Vagina (tissue), 2 donors: ENCODE measurements at regions not wholly inside any gene's neighbourhood (a gene's known extent, or its start where the extent isn't known, plus 50 kb on each side); places are given as distances from the start of the nearest gene placed in this dataset.

Experiments
- DNase-seq, 2 donors: peaks; one replicate each; pipeline ENCODE4 v3.0.0-alpha.2; 2017; ENCODE audit errors: extremely low spot score in 2 of 2
- H3K27ac ChIP-seq: fragments of 200-600 bp; sonication (generic); one replicate; pipeline ENCODE4 v1.5.1; 2019
- H3K27me3 ChIP-seq: fragments of 200-600 bp; sonication (generic); one replicate; pipeline ENCODE4 v1.5.1; 2019
- H3K36me3 ChIP-seq, 2 donors: fragments of 200-600 bp; sonication (generic); one replicate each; pipeline ENCODE4 v1.5.1; 2017 to 2019
- H3K4me1 ChIP-seq: fragments of 200-600 bp; sonication (generic); one replicate; pipeline ENCODE4 v1.5.1; 2019
- H3K4me3 ChIP-seq, 2 donors: fragments of 200-600 bp; sonication (generic); 1 replicate in 1 of 2; 2 replicates in 1 of 2; pipeline ENCODE4 v1.5.1; 2016 to 2019
- H3K9me3 ChIP-seq: fragments of 200-600 bp; sonication (generic); one replicate; pipeline ENCODE4 v1.5.1; 2019
- POLR2A ChIP-seq, 2 donors: fragments of 450-650 bp; IDR thresholded peaks; one replicate each; pipeline ENCODE4 v1.6.1; 2017; ENCODE audit warnings: antibody characterized with exemption in 2 of 2, mild to moderate bottlenecking in 2 of 2, moderate library complexity in 2 of 2
- POLR2AphosphoS5 ChIP-seq, 2 donors: sonication (generic); formaldehyde crosslinking; IDR thresholded peaks; one replicate each; pipeline ENCODE4 v1.9.0; 2017; ENCODE audit warnings: antibody characterized with exemption in 2 of 2, mild to moderate bottlenecking in 2 of 2, low read depth in 1 of 2; ENCODE audit not compliant: insufficient read depth in 1 of 2
- intact Hi-C: fragments of 100-400 bp; cut with DNase I; formaldehyde crosslinking; loops from one replicate; pipeline ENCODE4 v1.15.1; 2023
- TF ChIP-seq, protein P1 (sequence below), 3 experiments: fragments of 450-650 bp in 2 of 3; fragments of 200-600 bp in 1 of 3; sonication (generic) in 1 of 3; IDR thresholded peaks; one replicate each; pipeline ENCODE4 v1.5.1; 2017 to 2019; ENCODE audit warnings: antibody characterized with exemption in 3 of 3, mild to moderate bottlenecking in 2 of 3, moderate library complexity in 2 of 3

DNA sequence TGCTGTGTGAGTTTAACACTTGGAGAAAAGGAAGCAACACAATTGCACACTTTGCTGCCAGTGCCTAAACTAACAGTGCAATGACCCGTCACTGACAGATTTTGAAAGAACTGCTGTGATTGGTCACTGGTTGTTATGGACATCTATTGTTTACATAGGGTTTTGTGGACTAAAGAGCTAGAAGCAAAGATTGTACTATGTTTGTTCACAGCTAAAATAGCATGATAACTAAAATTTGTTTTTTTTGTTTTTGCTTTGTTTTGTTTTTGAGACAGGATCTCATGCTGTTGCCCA lies 112.4 kb upstream of the GOLGA8J start:
- intact Hi-C loops, result no loop called here

DNA sequence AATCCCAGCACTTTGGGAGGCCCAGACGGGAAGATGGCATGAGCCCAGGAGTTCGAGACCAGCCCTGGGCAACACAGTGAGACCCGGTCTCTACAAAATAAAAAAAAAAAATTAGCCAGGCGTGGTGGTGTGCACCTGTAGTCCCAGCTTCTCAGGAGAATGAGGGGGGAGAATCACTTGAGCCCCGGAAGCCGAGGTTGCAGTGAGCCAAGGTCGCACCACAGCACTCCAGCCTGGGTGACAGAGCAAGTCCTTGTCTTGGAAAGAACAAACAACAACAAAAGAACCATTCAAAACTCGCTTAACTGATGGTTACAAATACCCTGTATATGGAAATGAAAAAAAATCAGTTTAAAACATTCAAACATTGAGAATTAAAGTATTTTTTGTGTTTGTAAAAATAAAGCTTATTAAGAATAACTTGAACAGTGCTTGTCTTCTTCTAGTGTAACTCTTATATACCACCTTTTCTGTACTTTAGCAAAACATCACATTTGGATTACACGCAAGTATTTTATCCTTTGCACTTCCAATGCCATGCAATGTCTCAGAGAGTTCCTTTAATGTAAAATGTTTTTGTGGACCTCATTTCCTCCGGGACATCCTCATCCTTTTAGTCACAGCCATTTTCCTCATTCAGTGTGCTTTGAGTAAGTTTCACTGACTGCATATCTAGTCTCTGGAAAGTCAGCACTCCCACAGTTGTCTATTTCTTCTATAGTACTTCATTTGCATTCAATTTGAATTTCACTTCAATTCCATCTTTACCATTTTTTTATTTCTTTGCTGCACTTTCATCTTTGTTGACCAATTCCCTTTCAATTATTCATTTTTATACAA lies 113.0 kb upstream of the GOLGA8J start:
- intact Hi-C loops, result no loop called here
- DNase-seq, result no peak
- TF ChIP-seq, protein P1, sequence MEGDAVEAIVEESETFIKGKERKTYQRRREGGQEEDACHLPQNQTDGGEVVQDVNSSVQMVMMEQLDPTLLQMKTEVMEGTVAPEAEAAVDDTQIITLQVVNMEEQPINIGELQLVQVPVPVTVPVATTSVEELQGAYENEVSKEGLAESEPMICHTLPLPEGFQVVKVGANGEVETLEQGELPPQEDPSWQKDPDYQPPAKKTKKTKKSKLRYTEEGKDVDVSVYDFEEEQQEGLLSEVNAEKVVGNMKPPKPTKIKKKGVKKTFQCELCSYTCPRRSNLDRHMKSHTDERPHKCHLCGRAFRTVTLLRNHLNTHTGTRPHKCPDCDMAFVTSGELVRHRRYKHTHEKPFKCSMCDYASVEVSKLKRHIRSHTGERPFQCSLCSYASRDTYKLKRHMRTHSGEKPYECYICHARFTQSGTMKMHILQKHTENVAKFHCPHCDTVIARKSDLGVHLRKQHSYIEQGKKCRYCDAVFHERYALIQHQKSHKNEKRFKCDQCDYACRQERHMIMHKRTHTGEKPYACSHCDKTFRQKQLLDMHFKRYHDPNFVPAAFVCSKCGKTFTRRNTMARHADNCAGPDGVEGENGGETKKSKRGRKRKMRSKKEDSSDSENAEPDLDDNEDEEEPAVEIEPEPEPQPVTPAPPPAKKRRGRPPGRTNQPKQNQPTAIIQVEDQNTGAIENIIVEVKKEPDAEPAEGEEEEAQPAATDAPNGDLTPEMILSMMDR (IDR thresholded peaks at IDR 0.05), result no peak
- TF ChIP-seq POLR2AphosphoS5 (IDR thresholded peaks at IDR 0.05; ENCODE audit: insufficient read depth in 1 of 2, low read depth in 1 of 2) (no peak), POLR2A (IDR thresholded peaks at IDR 0.05) (no peak)
- Histone ChIP-seq H3K9me3 (no peaks in the 10 kb centered on the region), H3K36me3 (no peaks in the 10 kb centered on the region), H3K27me3 (no peaks in the 10 kb centered on the region), H3K4me3 (no peak overlapping the region), H3K4me1 (no peaks in the 10 kb centered on the region), H3K27ac (no peak overlapping the region)

More for the DNA sequence above, 112.4 kb upstream of the GOLGA8J start:
- no peaks in the 10 kb centered on the region for H3K36me3 ChIP-seq
- no peaks in the 10 kb centered on the region for H3K4me1 ChIP-seq
- no peak for DNase-seq
- no peaks in the 10 kb centered on the region for H3K9me3 ChIP-seq
- H3K27ac ChIP-seq, result no peak overlapping the region
- H3K4me3 ChIP-seq, result no peak overlapping the region
- TF ChIP-seq POLR2A (IDR thresholded peaks at IDR 0.05), result no peak
- TF ChIP-seq, protein P1 (IDR thresholded peaks at IDR 0.05), result no peak
- TF ChIP-seq POLR2AphosphoS5 (IDR thresholded peaks at IDR 0.05; ENCODE audit: insufficient read depth in 1 of 2, low read depth in 1 of 2), result no peak
- no peaks in the 10 kb centered on the region for H3K27me3 ChIP-seq

DNA sequence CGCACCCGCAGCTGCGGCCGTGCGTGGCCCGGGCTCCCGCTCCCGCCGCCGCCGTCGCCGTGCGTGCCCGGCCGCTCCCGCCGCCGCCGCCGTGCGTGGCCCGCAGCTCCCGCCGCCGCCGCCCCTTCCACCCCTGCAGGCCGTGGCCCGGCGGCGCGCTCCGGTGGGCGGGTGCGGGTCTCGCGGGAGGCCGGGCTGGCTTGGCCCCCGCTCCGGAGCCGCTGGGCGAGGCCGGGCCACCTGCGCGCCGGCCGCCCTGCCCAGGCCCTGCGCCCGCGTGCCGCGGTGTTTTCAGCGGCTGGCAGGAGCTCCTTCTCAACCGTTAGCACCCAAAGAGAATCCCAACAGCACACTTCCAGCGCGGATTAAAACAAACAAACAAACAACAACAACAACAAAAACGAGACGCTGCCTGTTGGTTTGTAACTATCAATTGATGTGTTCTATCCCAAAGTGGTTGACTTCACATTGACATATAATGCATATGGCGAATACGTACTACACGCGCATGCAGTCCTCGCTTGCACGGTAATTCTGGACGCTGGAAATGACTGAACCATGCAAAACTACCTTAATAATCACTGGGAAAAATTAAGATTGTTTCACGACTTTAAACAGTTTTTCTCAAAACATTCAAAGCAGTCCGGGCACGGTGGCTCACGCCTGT lies 113.7 kb upstream of the GOLGA8J start:
- H3K27ac ChIP-seq, result no peak overlapping the region
- TF ChIP-seq POLR2AphosphoS5 (IDR thresholded peaks at IDR 0.05; ENCODE audit: insufficient read depth in 1 of 2, low read depth in 1 of 2) (no peak), POLR2A (IDR thresholded peaks at IDR 0.05) (no peak)

DNA sequence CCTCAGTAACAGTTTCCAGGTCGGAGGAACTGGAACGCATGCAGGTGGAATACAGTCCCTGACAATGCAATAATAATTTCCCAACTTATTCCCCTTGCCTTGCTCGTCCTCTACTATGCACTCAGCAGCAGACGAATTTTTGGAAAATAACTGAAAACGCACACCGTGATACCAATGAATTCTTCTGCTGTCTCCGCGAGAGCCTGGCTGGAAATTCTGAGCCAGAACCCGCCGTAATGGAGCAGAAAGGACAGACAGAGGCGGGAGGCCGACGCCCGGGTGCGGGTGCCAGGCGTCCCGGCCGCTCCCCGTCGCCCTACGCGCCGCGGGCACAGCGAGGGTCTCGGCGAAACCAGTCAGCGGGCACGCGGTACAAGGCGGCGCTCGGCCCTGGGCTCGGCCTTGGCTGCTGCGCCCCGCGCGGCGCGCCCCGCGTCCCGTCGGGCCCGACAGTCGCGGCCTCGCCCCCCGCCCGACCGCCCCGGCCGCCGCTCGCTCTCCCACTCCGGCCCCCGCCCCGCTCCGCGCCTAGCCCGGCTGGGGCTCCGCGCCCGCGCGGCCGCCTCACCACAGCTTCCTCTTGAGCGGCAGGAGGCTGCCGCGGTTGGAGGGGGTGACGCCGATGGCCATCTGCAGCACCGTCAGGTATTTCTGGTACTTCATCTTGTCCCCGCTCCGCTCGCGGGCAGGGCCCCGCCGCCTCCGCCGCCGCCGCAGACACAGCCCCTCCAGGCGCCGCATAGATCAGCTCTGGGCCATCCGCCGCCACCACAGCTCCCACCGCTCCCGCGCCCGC lies 114.5 kb upstream of the GOLGA8J start:
- intact Hi-C loops, result no loop called here
- Histone ChIP-seq H3K27ac (no peak overlapping the region), H3K9me3 (no peaks in the 10 kb centered on the region), H3K4me3 (peak overlapping the region; percentile 26 to 46), H3K4me1 (no peaks in the 10 kb centered on the region), H3K36me3 (no peaks in the 10 kb centered on the region), H3K27me3 (no peaks in the 10 kb centered on the region)
- no peak for TF ChIP-seq POLR2A (IDR thresholded peaks at IDR 0.05)
- TF ChIP-seq POLR2AphosphoS5 (IDR thresholded peaks at IDR 0.05; ENCODE audit: insufficient read depth in 1 of 2, low read depth in 1 of 2), result no peak
- TF ChIP-seq, protein P1 (IDR thresholded peaks at IDR 0.05), result no peak
- no peak for DNase-seq

More for the DNA sequence above, 113.7 kb upstream of the GOLGA8J start:
- H3K4me1 ChIP-seq, result no peaks in the 10 kb centered on the region
- no peaks in the 10 kb centered on the region for H3K36me3 ChIP-seq
- peak overlapping the region; percentile 26 to 46 for H3K4me3 ChIP-seq
- no peak for DNase-seq
- H3K27me3 ChIP-seq, result no peaks in the 10 kb centered on the region
- intact Hi-C loops, result no loop called here
- H3K9me3 ChIP-seq, result no peaks in the 10 kb centered on the region

DNA sequence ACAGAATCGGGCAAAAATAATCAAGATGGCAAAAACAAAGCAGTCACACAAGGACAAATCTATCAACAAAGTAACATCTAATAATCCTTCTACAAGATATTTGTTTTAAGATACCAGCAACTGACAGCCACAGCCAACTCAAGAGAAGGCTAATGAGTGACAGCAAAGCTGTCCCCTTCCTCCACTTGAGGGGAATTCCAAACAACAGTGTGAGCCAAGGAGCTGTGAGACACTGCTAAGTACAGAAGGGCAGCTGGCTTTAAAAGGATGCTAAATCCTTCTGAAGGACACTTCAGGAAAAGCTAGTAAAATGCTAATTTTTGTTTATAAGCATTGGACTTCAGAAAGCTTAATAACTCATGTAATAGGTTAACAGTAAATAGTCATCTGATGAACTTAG lies 120.3 kb upstream of the GOLGA8J start:
- Histone ChIP-seq H3K27ac (no peak overlapping the region), H3K4me3 (no peak overlapping the region), H3K36me3 (no peaks in the 10 kb centered on the region), H3K9me3 (no peaks in the 10 kb centered on the region), H3K4me1 (no peaks in the 10 kb centered on the region), H3K27me3 (no peaks in the 10 kb centered on the region)
- TF ChIP-seq POLR2A (IDR thresholded peaks at IDR 0.05), result no peak
- TF ChIP-seq POLR2AphosphoS5 (IDR thresholded peaks at IDR 0.05; ENCODE audit: insufficient read depth in 1 of 2, low read depth in 1 of 2), result no peak
- TF ChIP-seq, protein P1 (IDR thresholded peaks at IDR 0.05), result no peak
- no peak for DNase-seq
- intact Hi-C loops, result no loop called here
